Transverse colon (tissue), 4 donors: ENCODE measurements at regions not wholly inside any gene's neighbourhood (a gene's known extent, or its start where the extent isn't known, plus 50 kb on each side); places are given as distances from the start of the nearest gene placed in this dataset.
"Not testable (repeated sequence)": the region's sequence is repeated elsewhere in the genome, so short reads cannot be mapped to it uniquely, and the experiment has no call there.

Experiments used
- DNase-seq: peaks from one replicate; pipeline ENCODE4 v3.0.0-alpha.2; 2019
- H3K27ac ChIP-seq, 4 donors: fragments of 200-600 bp; sonication (generic); 2 replicates each; pipeline ENCODE4 v1.5.1; 2016 to 2018; ENCODE audit warnings: inconsistent platforms in 4 of 4
- H3K27me3 ChIP-seq: fragments of 200-600 bp; sonication (generic); 2 replicates; pipeline ENCODE4 v1.5.1; 2017; ENCODE audit warnings: inconsistent platforms
- H3K36me3 ChIP-seq, 4 donors: fragments of 200-600 bp; sonication (generic); 2 replicates each; pipeline ENCODE4 v1.5.1; 2017 to 2019; ENCODE audit warnings: inconsistent platforms in 4 of 4
- H3K4me1 ChIP-seq, 4 donors: fragments of 200-600 bp; sonication (generic); 2 replicates each; pipeline ENCODE4 v1.5.1; 2017 to 2020; ENCODE audit warnings: inconsistent platforms in 4 of 4
- H3K4me3 ChIP-seq, 4 donors: fragments of 200-600 bp; sonication (generic); 1 replicate in 1 of 4; 2 replicates in 3 of 4; pipeline versions ENCODE4 v1.5.1 to v1.6.1; 2017 to 2019; ENCODE audit warnings: inconsistent platforms in 4 of 4
- H3K9me3 ChIP-seq, 2 donors: fragments of 200-600 bp; sonication (generic); 2 replicates each; pipeline ENCODE4 v1.5.1; 2017 to 2019; ENCODE audit warnings: inconsistent platforms in 2 of 2
- EP300 ChIP-seq: sonication (generic); formaldehyde crosslinking; IDR thresholded peaks from one replicate; pipeline ENCODE4 v1.6.1; 2017; ENCODE audit warnings: antibody characterized with exemption, low read depth
- POLR2A ChIP-seq: fragments of 450-650 bp; IDR thresholded peaks from one replicate; pipeline ENCODE4 v1.6.1; 2016; ENCODE audit warnings: antibody characterized with exemption, mild to moderate bottlenecking, moderate library complexity
- POLR2AphosphoS5 ChIP-seq, 3 donors: sonication (generic); formaldehyde crosslinking; IDR thresholded peaks; one replicate each; pipeline ENCODE4 v1.6.1; 2016; ENCODE audit warnings: antibody characterized with exemption in 3 of 3
- WGBS, 2 donors: methylation state at CpG; one replicate each; pipeline ENCODE4 v1.1.5; 2018; ENCODE audit warnings: low coverage in 1 of 2; 5-methylcytosine and 5-hydroxymethylcytosine counted together
- in situ Hi-C, 4 donors: fragments of 200-750 bp; cut with MboI; loops; one replicate each; pipeline versions ENCODE4 v1.15.0 to v1.15.1; 2017; ENCODE audit warnings: low sequenced_read_pairs in 3 of 4, low pct_ligation_motif_present in 1 of 4, low pct_unique_long_range_greater_than_20kb in 1 of 4
- intact Hi-C: fragments of 100-400 bp; cut with DNase I; formaldehyde crosslinking; loops from one replicate; pipeline ENCODE4 v1.15.1; 2023; ENCODE audit warnings: low total_unique reads
- TF ChIP-seq, protein P1 (sequence below), 5 experiments: fragments of 200-600 bp in 3 of 5; fragments of 450-650 bp in 2 of 5; sonication (generic) in 3 of 5; IDR thresholded peaks; 1 replicate in 2 of 5; 2 replicates in 3 of 5; pipeline ENCODE4 v1.5.1; 2016 to 2017; ENCODE audit warnings: antibody characterized with exemption in 5 of 5, inconsistent platforms in 3 of 5, mild to moderate bottlenecking in 2 of 5, moderate library complexity in 1 of 5

DNA sequence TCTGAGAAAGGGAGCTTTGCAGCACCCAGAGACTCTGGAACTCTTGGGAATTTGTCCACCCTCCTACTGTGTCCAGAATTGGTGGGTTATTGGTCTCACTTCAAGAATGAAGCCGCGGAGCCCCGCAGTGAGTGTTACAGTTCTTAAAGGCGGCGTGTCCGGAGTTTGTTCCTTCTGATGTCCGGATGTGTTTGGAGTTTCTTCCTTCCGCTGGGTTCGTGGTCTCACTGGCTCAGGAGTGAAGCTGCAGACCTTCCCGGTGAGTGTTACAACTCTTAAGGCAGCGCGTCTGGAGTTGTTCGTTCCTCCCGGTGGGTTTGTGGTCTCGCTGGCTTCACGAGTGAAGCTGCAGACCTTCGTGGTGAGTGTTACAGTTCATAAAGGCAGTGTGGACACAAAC, 824.7 kb downstream of the LRRTM4 start:
- H3K9me3 ChIP-seq, H3K4me1 ChIP-seq, H3K4me3 ChIP-seq, H3K27me3 ChIP-seq, H3K27ac ChIP-seq, in situ Hi-C loops, H3K36me3 ChIP-seq, intact Hi-C loops, DNase-seq: not testable (repeated sequence)
- WGBS, 2 donors = 90 to 95% methylated on average over 8 to 17 of the region's 17 CpGs

DNA sequence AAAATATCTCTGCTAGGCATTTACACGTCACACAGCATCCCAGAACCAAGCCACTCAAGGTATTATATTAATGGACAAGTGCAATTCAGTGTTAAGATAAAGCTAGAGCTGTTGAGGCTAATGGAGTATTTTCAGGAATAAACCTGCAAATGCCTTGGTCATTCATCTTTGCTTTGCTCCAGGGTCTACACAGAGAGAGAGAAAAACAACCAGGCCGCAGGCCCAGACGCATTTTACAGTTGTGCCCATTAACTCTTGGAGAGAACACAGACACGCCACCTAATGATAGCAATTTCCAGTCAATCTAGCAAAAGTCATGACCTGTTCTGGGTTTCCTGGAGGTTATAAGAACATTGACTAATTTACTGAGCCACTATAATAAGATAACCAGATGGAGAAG, 829.3 kb downstream of the LRRTM4 start:
- no peak for DNase-seq
- Histone ChIP-seq H3K4me3 (no peak overlapping the region), H3K36me3 (no peaks in the 10 kb centered on the region), H3K4me1 (no peaks in the 10 kb centered on the region), H3K27ac (no peak overlapping the region), H3K9me3 (no peaks in the 10 kb centered on the region), H3K27me3 (no peaks in the 10 kb centered on the region)
- 86 to 95% methylated on average over 4 of the region's 4 CpGs for WGBS, 2 donors
- TF ChIP-seq POLR2A = no peak
- in situ Hi-C loops = no loop called here
- intact Hi-C loops = no loop called here

DNA sequence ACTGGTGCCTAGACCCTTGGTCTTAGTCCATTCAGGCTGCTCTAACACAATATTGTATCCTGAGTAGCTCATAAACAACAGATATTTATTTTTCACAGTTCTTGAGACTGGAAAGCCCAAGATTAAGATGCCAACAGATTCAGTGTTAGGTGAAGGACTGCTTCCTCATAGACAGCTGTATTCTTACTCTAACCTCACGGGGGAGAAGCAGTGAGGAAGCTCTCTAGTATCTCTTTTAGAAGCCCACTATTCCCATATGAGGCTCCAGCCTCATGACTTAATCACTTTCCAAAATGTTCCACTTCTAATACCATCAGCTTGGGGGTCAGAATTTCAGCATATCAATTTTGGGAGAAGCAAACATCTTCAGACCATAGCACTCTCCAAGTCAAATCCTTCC, 833.4 kb downstream of the LRRTM4 start:
- no peak overlapping the region for H3K4me3 ChIP-seq
- no peaks in the 10 kb centered on the region for H3K4me1 ChIP-seq
- no peak for DNase-seq
- no peaks in the 10 kb centered on the region for H3K36me3 ChIP-seq
- no peak overlapping the region for H3K27ac ChIP-seq
- no peaks in the 10 kb centered on the region for H3K27me3 ChIP-seq
- TF ChIP-seq POLR2A = no peak
- no peak for TF ChIP-seq EP300
- TF ChIP-seq, protein P1, sequence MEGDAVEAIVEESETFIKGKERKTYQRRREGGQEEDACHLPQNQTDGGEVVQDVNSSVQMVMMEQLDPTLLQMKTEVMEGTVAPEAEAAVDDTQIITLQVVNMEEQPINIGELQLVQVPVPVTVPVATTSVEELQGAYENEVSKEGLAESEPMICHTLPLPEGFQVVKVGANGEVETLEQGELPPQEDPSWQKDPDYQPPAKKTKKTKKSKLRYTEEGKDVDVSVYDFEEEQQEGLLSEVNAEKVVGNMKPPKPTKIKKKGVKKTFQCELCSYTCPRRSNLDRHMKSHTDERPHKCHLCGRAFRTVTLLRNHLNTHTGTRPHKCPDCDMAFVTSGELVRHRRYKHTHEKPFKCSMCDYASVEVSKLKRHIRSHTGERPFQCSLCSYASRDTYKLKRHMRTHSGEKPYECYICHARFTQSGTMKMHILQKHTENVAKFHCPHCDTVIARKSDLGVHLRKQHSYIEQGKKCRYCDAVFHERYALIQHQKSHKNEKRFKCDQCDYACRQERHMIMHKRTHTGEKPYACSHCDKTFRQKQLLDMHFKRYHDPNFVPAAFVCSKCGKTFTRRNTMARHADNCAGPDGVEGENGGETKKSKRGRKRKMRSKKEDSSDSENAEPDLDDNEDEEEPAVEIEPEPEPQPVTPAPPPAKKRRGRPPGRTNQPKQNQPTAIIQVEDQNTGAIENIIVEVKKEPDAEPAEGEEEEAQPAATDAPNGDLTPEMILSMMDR (IDR thresholded peaks at IDR 0.05) = no peak
- no peak for TF ChIP-seq POLR2AphosphoS5 (IDR thresholded peaks at IDR 0.05)
- in situ Hi-C loops = no loop called here
- H3K9me3 ChIP-seq = no peaks in the 10 kb centered on the region
- 71 to 89% methylated on average over 1 of the region's 1 CpG for WGBS, 2 donors
- intact Hi-C loops = no loop called here

DNA sequence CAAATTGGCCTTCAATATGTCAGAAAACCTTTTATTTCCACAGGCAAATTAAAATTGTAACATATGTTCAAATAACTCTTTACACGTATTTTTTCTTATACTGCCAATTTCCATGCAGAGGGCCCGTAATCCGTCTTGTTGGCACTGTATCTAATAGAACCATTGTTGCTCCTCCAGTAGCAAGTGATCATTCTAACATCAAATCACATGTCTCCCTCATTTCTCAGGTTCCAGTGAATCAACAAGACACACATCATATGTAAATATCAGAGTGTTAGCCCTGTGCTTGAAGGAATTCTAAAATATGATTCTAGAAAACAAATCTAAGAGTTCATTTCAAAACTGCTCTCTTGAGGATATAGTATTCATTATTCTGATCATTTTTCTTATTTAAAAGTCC, 834.3 kb downstream of the LRRTM4 start:
- in situ Hi-C loops = no loop called here
- 85 to 88% methylated on average over 3 of the region's 3 CpGs for WGBS, 2 donors
- DNase-seq = no peak
- no peaks in the 10 kb centered on the region for H3K27me3 ChIP-seq
- no peaks in the 10 kb centered on the region for H3K36me3 ChIP-seq
- H3K4me3 ChIP-seq = no peak overlapping the region
- no peak overlapping the region for H3K27ac ChIP-seq
- intact Hi-C loops = no loop called here
- no peaks in the 10 kb centered on the region for H3K4me1 ChIP-seq
- TF ChIP-seq POLR2AphosphoS5 (IDR thresholded peaks at IDR 0.05) (no peak), EP300 (no peak), POLR2A (no peak)
- TF ChIP-seq, protein P1 (IDR thresholded peaks at IDR 0.05) = no peak
- H3K9me3 ChIP-seq = no peaks in the 10 kb centered on the region

DNA sequence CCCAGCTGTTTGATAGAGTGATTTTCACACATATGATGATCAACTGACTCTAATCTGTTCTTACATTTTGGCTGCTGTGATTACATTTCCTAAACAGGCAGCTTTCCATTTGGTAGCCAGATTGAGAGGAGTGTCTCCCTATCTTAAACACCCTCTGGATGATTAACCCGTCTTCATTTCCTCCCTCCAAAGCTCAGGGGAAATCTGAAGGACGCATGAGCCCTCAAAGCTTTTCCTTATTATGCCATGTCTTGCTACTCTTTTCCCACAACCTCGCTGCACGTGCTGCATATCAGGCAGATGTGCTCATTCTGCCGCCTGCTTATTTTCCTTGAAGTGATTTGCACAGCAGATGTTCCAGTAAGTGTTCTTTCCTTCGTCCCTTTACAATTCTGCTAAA, 837.4 kb downstream of the LRRTM4 start:
- in situ Hi-C loops = no loop called here
- 9 to 25% methylated on average over 6 of the region's 6 CpGs for WGBS, 2 donors

More for the DNA sequence above, 837.4 kb downstream of the LRRTM4 start:
- H3K27me3 ChIP-seq = no peaks in the 10 kb centered on the region
- no peaks in the 10 kb centered on the region for H3K4me1 ChIP-seq
- intact Hi-C loops = no loop called here
- TF ChIP-seq POLR2A (no peak), EP300 (no peak), POLR2AphosphoS5 (IDR thresholded peaks at IDR 0.05) (no peak)
- TF ChIP-seq, protein P1 (IDR thresholded peaks at IDR 0.05) = no peak
- H3K36me3 ChIP-seq = no peaks in the 10 kb centered on the region
- H3K27ac ChIP-seq = no peak overlapping the region
- no peak overlapping the region for H3K4me3 ChIP-seq
- no peaks in the 10 kb centered on the region for H3K9me3 ChIP-seq
- no peak for DNase-seq
